GM12872 (cell line): ENCODE measurements at regions not wholly inside any gene's neighbourhood (a gene's known extent, or its start where the extent isn't known, plus 50 kb on each side); places are given as distances from the start of the nearest gene placed in this dataset.

Experiments used
- CTCF ChIP-seq: IDR thresholded peaks from 3 replicates; pipeline ENCODE4 v1.5.1; 2011; ENCODE audit warnings: low read depth, mild to moderate bottlenecking, low read length, moderate library complexity; ENCODE audit not compliant: insufficient read depth

GRCh38 chr22:44422746-44423380 lies 75.2 kb downstream of the RTL6 start:
- no peak for TF ChIP-seq CTCF

- TF ChIP-seq CTCF: no peak
Observed at GRCh38 chr22:44419429-44419828, 78.6 kb downstream of the RTL6 start.

DNA sequence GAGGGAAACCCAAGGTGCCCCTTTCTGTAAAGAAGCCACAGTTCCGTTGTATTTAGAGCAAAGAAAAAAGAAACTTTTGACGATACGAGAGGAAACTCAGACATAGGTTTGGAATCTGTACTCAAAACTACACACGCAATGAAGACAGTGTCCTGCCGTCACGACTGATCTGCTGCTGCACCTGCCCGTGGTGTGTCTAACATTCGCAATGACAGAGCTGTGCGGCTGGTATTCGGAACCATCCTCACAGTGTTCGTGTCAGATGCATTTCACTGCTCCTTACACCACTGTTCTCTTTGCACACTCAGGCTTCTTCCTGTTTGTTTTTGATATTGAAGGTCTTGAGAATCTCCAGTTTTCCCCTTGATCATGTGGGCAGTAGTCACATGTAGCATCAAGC lies 84.8 kb downstream of the RTL6 start:
- TF ChIP-seq CTCF: no peak

DNA sequence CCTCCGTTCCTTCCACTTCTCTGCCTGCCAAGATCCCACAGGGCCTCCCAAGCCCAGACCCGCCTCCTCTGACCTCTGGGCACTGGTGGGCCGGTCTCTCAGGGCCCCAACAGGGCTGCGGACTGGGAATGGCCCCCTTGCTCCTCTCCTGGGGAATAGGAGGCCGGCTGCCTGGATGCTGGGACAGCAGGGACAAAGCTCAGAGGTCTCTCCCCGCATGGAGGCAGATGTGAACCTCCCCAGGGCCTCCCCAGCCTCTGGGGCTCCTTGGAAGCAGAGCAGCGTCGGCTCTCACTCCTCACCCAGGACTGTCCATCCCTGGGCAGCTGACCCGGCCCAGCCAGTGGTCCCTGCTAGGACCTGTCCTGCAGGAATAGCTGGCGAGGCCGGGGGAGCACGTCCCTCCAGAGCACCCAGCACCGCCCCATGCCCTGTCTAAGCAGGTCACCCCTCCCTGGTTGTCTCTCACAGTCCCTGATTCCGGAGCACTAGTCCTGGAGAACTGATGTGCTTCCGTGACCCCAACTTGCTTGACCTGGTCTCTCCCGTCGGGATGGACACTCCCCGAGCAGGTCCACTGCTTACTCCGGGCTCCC lies 85.8 kb downstream of the RTL6 start:
- no peak for TF ChIP-seq CTCF

DNA sequence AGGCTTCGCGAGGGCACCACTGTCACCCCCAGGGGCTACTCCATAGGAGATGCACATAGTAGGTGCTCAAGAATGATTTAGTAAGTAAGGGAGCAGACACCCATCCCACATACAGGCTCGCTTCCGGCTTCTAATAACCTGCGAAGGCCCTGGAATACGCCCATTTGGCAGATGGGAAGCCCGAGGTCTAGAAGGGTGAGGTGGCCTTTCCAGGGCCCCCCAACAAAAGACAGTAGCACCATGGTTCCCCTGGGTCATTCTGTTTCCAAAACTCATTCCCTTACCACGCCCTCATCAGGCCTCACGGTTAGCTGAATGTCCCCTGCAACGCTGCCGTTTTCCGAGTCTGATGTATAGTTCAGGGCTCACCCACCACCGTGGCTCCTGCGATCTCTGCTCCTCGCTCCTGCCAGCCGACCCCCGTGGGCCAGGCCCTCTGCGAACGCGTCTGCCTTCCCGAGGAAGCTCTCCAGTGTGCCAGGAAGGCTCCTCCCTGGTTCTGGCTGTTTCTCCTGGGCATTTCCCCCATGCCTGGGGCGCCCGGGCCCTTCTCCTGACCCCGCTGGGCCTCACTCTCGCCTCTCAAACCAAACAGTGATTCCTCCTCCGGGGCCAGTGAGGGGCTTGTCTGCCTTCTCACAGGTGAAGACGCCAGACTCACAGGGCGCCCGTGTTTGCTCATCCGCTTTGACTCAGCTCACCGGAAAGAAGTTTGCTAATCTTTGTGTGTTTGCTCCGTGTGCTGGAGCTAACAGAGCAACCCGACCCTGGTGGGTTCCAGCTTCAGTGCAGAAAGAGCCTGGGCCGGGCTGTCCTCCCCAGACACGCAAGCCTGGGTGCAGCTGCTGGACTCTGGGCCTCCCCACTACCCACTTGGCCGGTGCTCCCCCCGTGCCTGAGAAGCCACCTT lies 86.6 kb downstream of the RTL6 start:
- no peak for TF ChIP-seq CTCF

GRCh38 chr22:44410451-44410991 lies 87.5 kb downstream of the RTL6 start:
- no peak for TF ChIP-seq CTCF

DNA sequence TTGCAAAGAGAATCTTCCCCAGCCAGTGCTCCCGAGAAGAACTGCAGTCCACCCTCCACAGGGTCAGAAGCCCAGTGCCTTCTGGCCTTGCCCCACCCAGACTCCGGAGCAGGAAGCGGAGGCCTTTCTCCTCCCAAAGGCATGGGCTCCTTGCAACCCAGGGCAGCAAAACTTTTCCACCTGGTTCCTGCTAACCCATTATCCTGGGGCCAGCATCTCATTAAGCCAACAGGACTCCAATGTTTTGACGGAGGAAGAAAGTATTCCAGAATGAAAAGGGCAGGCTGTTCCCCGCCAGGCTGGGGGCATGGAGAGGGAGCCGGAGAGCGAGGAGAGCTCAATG lies 88.1 kb downstream of the RTL6 start:
- no peak for TF ChIP-seq CTCF
